GM06990 (cell line): ENCODE measurements at regions not wholly inside any gene's neighbourhood (a gene's known extent, or its start where the extent isn't known, plus 50 kb on each side); places are given as distances from the start of the nearest gene placed in this dataset.
A peak's percentile ranks its signal among the peaks of the same experiment; 100 is the strongest.

Source experiments
- DNase-seq: peaks from one replicate; pipeline ENCODE4 v3.0.0-alpha.2; 2011; ENCODE audit not compliant: insufficient read length; ENCODE audit errors: extremely low read depth
- H3K27me3 ChIP-seq: replicated peaks from 2 replicates; pipeline ENCODE4 v1.6.0; 2011; ENCODE audit warnings: low read length; ENCODE audit not compliant: control insufficient read depth, insufficient read depth
- H3K36me3 ChIP-seq: 2 replicates; pipeline ENCODE4 v1.5.1; 2011; ENCODE audit warnings: low read length; ENCODE audit not compliant: control insufficient read depth, insufficient read depth
- H3K4me3 ChIP-seq: replicated peaks from 2 replicates; pipeline ENCODE4 v1.5.1; 2011; ENCODE audit warnings: low read depth, mild to moderate bottlenecking, control low read depth, low read length
- TF ChIP-seq, protein P1 (sequence below): IDR thresholded peaks from 2 replicates; pipeline ENCODE4 v1.5.1; 2011; ENCODE audit warnings: low read length, control low read depth, mild to moderate bottlenecking, inconsistent platforms; ENCODE audit not compliant: insufficient read depth, poor library complexity, severe bottlenecking

DNA sequence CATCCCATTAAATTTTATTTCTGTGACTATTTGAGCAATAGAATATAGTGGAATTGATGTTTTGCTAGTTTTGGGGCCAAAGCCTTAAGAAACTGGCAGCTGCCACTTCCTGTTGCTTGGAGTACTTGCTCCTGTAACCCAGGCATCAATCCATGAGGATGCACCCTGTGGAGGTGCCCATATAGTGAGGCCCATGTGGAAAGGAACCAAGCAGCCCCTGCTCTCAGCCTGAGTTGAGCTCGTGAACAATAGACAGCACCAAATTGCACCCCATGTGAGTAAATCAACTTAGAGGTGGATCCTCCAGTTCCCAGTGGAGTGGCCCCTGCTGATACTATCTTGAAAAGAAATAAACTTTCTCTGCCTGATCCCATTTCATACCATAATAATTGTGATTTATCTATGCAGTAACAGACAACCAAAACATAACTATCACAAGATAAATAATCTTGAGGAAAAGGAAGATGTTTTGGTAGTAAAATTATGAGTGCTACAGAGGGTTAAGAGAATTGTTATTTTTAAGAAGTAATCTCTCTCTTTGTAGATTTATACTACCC, 481.9 kb downstream of the TBC1D32 start:
- no peak for DNase-seq
- TF ChIP-seq, protein P1, sequence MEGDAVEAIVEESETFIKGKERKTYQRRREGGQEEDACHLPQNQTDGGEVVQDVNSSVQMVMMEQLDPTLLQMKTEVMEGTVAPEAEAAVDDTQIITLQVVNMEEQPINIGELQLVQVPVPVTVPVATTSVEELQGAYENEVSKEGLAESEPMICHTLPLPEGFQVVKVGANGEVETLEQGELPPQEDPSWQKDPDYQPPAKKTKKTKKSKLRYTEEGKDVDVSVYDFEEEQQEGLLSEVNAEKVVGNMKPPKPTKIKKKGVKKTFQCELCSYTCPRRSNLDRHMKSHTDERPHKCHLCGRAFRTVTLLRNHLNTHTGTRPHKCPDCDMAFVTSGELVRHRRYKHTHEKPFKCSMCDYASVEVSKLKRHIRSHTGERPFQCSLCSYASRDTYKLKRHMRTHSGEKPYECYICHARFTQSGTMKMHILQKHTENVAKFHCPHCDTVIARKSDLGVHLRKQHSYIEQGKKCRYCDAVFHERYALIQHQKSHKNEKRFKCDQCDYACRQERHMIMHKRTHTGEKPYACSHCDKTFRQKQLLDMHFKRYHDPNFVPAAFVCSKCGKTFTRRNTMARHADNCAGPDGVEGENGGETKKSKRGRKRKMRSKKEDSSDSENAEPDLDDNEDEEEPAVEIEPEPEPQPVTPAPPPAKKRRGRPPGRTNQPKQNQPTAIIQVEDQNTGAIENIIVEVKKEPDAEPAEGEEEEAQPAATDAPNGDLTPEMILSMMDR = no peak

DNA sequence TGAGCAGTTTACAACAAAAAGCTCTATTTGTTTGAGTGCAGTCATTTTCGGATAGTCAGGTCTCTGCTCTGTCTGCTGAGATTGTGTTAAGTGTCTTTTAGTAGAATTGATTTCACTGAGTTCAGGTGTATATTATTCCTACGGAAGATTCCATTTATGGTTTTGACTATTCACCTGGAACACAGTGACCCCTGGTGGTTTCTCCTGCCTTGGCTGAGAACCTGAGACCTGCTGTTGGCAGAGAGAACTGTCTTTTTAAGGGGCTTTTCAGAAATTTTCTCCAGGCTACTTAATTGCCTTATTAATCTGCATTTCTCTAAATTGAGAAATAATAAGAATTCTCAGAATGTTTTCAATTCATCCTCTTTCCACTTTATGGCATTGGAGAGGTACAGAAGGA, 508.0 kb downstream of the TBC1D32 start:
- H3K36me3 ChIP-seq = no peaks in the 10 kb centered on the region
- DNase-seq = no peak
- H3K27me3 ChIP-seq = no peaks in the 10 kb centered on the region
- H3K4me3 ChIP-seq = no peak overlapping the region
- TF ChIP-seq, protein P1 = peak; percentile 60

More for the DNA sequence above, 481.9 kb downstream of the TBC1D32 start:
- no peak overlapping the region for H3K4me3 ChIP-seq
- H3K27me3 ChIP-seq = no peaks in the 10 kb centered on the region
- no peaks in the 10 kb centered on the region for H3K36me3 ChIP-seq

DNA sequence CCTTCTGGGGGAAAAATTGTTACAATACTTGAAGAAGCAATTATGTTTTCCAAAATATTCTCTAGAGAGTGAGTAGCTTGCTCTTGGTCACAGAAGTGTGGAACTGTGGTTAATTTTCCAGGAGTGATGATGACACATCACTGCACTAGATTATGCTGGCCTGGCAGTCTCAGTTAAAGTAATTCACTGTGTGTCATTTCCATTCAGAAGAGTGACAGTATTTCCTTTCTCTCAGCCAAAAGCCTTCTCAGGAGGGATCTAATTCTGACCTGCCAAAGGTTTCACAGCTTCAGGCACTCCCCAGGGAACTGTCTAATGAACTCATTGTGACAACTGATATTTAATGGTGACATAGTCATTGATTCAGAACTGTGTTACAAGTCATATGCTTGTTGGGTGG, 517.5 kb downstream of the TBC1D32 start:
- no peak for DNase-seq
- TF ChIP-seq, protein P1 = no peak
- H3K27me3 ChIP-seq = no peaks in the 10 kb centered on the region
- H3K4me3 ChIP-seq = no peak overlapping the region
- no peaks in the 10 kb centered on the region for H3K36me3 ChIP-seq

DNA sequence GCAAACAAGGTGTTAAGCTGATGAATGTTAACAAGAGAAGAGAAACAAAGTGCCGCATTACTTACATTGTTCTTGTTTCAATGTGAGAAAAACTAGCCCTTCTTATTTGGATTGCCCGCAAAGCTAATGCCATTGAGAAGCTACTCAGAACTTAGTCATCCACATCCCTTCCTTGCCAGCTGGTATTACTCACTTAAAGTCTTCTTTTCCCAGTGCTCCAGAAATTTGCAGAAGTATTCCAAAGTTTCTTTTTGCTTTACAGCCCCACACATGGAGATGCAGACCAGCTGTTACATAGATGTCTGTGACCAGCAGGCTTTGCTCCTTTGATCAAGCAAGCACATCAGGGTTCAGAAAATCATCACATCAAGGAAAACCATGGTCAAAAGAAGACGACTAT, 529.0 kb downstream of the TBC1D32 start:
- Histone ChIP-seq H3K4me3 (no peak overlapping the region), H3K27me3 (no peaks in the 10 kb centered on the region), H3K36me3 (no peaks in the 10 kb centered on the region)
- DNase-seq = no peak
- TF ChIP-seq, protein P1 = no peak

DNA sequence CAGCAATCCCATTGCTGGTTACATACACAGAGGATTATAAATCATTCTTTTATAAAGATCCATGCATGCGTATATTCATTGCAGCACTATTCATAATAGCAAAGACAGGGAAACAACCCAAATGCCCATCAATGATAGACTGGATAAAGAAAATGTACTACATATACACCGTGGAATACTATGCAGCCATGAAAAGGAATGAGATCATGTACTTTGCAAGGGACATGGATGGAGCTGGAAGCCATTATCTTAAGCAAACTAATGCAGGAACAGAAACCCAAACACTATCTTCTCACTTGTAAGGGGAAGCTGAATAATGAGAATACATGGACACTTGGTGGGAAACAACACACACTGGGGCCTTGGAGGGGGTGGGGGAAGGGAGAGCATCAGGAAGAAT, 529.7 kb downstream of the TBC1D32 start:
- Histone ChIP-seq H3K36me3 (no peaks in the 10 kb centered on the region), H3K27me3 (no peaks in the 10 kb centered on the region), H3K4me3 (no peak overlapping the region)
- TF ChIP-seq, protein P1 = no peak
- DNase-seq = no peak

DNA sequence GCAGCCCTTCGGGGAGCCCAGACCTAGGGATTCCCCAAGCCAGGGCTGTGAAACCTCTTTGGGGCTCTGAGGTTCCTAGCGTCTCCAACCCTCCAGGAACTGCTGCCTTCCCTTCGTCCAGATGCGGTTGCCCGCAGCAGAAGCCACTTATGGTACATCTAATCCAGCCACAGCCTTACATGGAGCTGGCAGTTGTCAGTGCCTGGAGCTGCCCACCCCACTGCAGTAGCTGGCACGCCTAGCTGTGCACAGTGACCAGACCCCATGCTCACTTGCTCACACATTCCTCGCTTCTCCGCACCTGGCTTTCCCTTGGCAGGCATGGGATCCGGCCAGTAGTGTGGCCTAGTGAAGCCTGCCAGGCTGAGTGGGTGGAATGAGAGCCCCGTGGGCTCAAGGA, 547.6 kb downstream of the TBC1D32 start:
- Histone ChIP-seq H3K27me3 (no peaks in the 10 kb centered on the region), H3K36me3 (no peaks in the 10 kb centered on the region), H3K4me3 (no peak overlapping the region)
- TF ChIP-seq, protein P1 = no peak
- no peak for DNase-seq
